NCI-H2029 treated with DMSO at 0.1 percent for 48 hours (cell line): ENCODE measurements at regions not wholly inside any gene's neighbourhood (a gene's known extent, or its start where the extent isn't known, plus 50 kb on each side); places are given as distances from the start of the nearest gene placed in this dataset.

ENCODE experiments used
- DNase-seq: peaks from one replicate; lab custom pipeline; 2025; lab: John Stamatoyannopoulos, UW

GRCh38 chr10:111354859-111355258, 278.0 kb downstream of the ADRA2A start:
- DNase-seq, result no peak

GRCh38 chr10:111356571-111356970, 279.7 kb downstream of the ADRA2A start:
- DNase-seq, result no peak

- DNase-seq, result no peak
These were observed 281.0 kb downstream of the ADRA2A start for GRCh38 chr10:111357859-111358258.

- no peak for DNase-seq
These were observed 283.6 kb downstream of the ADRA2A start for GRCh38 chr10:111360260-111360925.

GRCh38 chr10:111367531-111367930, 290.7 kb downstream of the ADRA2A start:
- DNase-seq, result no peak

- no peak for DNase-seq
These were observed 293.3 kb downstream of the ADRA2A start for GRCh38 chr10:111370101-111370500.

GRCh38 chr10:111373696-111374095, 296.9 kb downstream of the ADRA2A start:
- DNase-seq, result no peak

GRCh38 chr10:111379534-111380187, 302.8 kb downstream of the ADRA2A start:
- DNase-seq, result no peak

GRCh38 chr10:111384556-111384955, 307.7 kb downstream of the ADRA2A start:
- DNase-seq, result no peak

- no peak for DNase-seq
These were observed 314.2 kb downstream of the ADRA2A start for GRCh38 chr10:111390813-111391563.

- no peak for DNase-seq
These were observed 315.3 kb downstream of the ADRA2A start for GRCh38 chr10:111392159-111392558.

GRCh38 chr10:111392910-111393309, 316.1 kb downstream of the ADRA2A start:
- DNase-seq, result no peak

GRCh38 chr10:111410740-111411139, 333.9 kb downstream of the ADRA2A start:
- DNase-seq, result no peak

- DNase-seq, result no peak
These were observed 348.6 kb downstream of the ADRA2A start for GRCh38 chr10:111425459-111425858.

GRCh38 chr10:111429288-111430028, 352.6 kb downstream of the ADRA2A start:
- DNase-seq, result no peak

GRCh38 chr10:111430070-111430469, 353.2 kb downstream of the ADRA2A start:
- DNase-seq, result no peak

GRCh38 chr10:111432588-111432987, 355.8 kb downstream of the ADRA2A start:
- DNase-seq, result no peak

GRCh38 chr10:111435871-111436270, 359.0 kb downstream of the ADRA2A start:
- no peak for DNase-seq

GRCh38 chr10:111439034-111439842, 362.4 kb downstream of the ADRA2A start:
- no peak for DNase-seq

GRCh38 chr10:111440501-111440900, 363.7 kb downstream of the ADRA2A start:
- no peak for DNase-seq

- DNase-seq, result no peak
These were observed 368.8 kb downstream of the ADRA2A start for GRCh38 chr10:111445667-111446066.

- DNase-seq, result no peak
These were observed 370.1 kb downstream of the ADRA2A start for GRCh38 chr10:111446966-111447365.
